ENCODE measurements at regions not wholly inside any gene's neighbourhood (a gene's known extent, or its start where the extent isn't known, plus 50 kb on each side); places are given as distances from the start of the nearest gene placed in this dataset.

- Histone ChIP-seq H3K27ac (no peak overlapping the region), H3K27me3 (no peaks in the 10 kb centered on the region), H3K4me3 (no peak overlapping the region), H3K9me3 (no peaks in the 10 kb centered on the region), H3K36me3 (no peaks in the 10 kb centered on the region), H3K4me1 (no peaks in the 10 kb centered on the region)
- intact Hi-C loops (cut with DNase I), result no loop called here
- DNase-seq, result no peak
- TF ChIP-seq POLR2A (IDR thresholded peaks at IDR 0.05), result no peak
- TF ChIP-seq, protein P1, sequence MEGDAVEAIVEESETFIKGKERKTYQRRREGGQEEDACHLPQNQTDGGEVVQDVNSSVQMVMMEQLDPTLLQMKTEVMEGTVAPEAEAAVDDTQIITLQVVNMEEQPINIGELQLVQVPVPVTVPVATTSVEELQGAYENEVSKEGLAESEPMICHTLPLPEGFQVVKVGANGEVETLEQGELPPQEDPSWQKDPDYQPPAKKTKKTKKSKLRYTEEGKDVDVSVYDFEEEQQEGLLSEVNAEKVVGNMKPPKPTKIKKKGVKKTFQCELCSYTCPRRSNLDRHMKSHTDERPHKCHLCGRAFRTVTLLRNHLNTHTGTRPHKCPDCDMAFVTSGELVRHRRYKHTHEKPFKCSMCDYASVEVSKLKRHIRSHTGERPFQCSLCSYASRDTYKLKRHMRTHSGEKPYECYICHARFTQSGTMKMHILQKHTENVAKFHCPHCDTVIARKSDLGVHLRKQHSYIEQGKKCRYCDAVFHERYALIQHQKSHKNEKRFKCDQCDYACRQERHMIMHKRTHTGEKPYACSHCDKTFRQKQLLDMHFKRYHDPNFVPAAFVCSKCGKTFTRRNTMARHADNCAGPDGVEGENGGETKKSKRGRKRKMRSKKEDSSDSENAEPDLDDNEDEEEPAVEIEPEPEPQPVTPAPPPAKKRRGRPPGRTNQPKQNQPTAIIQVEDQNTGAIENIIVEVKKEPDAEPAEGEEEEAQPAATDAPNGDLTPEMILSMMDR (IDR thresholded peaks at IDR 0.05), result no peak
- 80 to 86% methylated on average over 6 of the region's 6 CpGs for WGBS, 2 donors
Measured at GRCh38 chr3:24663406-24663805, 168.8 kb upstream of the THRB start.

DNA sequence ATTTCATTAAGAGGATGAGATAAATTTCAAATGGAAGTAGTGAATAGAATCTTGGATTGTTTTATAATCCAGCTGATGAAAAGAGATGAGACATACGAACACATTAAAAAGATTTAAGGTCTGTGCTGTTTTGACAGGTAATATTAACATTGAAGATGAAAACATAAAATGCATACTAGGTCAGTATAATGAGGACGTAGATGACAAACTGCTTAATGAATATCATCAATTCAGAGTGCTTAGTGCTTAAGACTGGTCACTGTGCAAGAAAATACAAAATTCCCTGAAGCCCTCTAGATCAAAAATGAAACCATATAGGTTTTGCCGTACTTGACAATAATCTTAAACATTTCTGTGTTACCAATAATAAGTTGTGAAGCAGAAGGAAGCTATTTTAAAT is 173.4 kb upstream of the THRB start:
- Histone ChIP-seq H3K27ac (no peak overlapping the region), H3K4me3 (no peak overlapping the region), H3K36me3 (no peaks in the 10 kb centered on the region), H3K27me3 (no peaks in the 10 kb centered on the region), H3K4me1 (no peaks in the 10 kb centered on the region), H3K9me3 (no peaks in the 10 kb centered on the region)
- intact Hi-C loops (cut with DNase I), result no loop called here
- WGBS, 2 donors, result 82 to 89% methylated on average over 3 of the region's 3 CpGs
- DNase-seq, result no peak
- no peak for TF ChIP-seq POLR2A (IDR thresholded peaks at IDR 0.05)

GRCh38 chr3:24670871-24671270 is 176.2 kb upstream of the THRB start:
- WGBS, 2 donors, result 83 to 84% methylated on average over 3 of the region's 3 CpGs
- no peak for TF ChIP-seq POLR2A (IDR thresholded peaks at IDR 0.05)
- TF ChIP-seq, protein P1 (IDR thresholded peaks at IDR 0.05), result no peak

DNA sequence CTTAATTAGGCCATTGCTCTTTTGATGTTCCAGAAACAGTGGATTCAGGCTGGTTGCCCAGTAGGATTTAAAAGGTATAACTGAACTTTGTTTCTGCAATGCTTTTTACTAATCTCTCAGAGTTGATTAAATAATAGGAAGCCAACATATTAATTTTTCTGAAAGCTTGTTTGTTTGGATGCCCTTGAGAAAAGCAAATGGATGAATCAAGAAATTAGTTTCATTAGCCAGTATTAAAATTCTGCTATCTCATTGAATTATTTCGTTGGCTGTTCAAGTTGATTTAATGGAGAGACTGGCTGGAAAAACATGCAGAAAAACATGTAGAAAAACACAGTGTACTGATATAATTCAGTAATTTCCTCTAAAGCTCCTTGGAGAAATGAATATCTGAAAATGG is 178.9 kb upstream of the THRB start:
- 59 to 64% methylated on average over 1 of the region's 1 CpG for WGBS, 2 donors
- no peaks in the 10 kb centered on the region for H3K27me3 ChIP-seq
- intact Hi-C loops (cut with DNase I), result no loop called here
- DNase-seq, result no peak
- no peak overlapping the region for H3K27ac ChIP-seq
- no peaks in the 10 kb centered on the region for H3K4me1 ChIP-seq
- TF ChIP-seq, protein P1 (IDR thresholded peaks at IDR 0.05), result no peak
- no peak for TF ChIP-seq POLR2A (IDR thresholded peaks at IDR 0.05)
- no peaks in the 10 kb centered on the region for H3K36me3 ChIP-seq
- no peaks in the 10 kb centered on the region for H3K9me3 ChIP-seq
- H3K4me3 ChIP-seq, result no peak overlapping the region

More at GRCh38 chr3:24670871-24671270, 176.2 kb upstream of the THRB start:
- no peak overlapping the region for H3K4me3 ChIP-seq
- H3K4me1 ChIP-seq, result no peaks in the 10 kb centered on the region
- DNase-seq, result no peak
- no peaks in the 10 kb centered on the region for H3K27me3 ChIP-seq
- no peaks in the 10 kb centered on the region for H3K36me3 ChIP-seq
- intact Hi-C loops (cut with DNase I), result no loop called here
- H3K27ac ChIP-seq, result no peak overlapping the region
- H3K9me3 ChIP-seq, result no peaks in the 10 kb centered on the region

- no peak for TF ChIP-seq POLR2A (IDR thresholded peaks at IDR 0.05)
- TF ChIP-seq, protein P1 (IDR thresholded peaks at IDR 0.05), result no peak
- no peaks in the 10 kb centered on the region for H3K36me3 ChIP-seq
- no peak for DNase-seq
- 88 to 89% methylated on average over 2 of the region's 2 CpGs for WGBS, 2 donors
- no peak overlapping the region for H3K4me3 ChIP-seq
- no peaks in the 10 kb centered on the region for H3K9me3 ChIP-seq
- intact Hi-C loops (cut with DNase I), result no loop called here
- no peaks in the 10 kb centered on the region for H3K27me3 ChIP-seq
- H3K4me1 ChIP-seq, result no peaks in the 10 kb centered on the region
- no peak overlapping the region for H3K27ac ChIP-seq
Measured at GRCh38 chr3:24674261-24674660, 179.6 kb upstream of the THRB start.

- TF ChIP-seq POLR2A (IDR thresholded peaks at IDR 0.05), result no peak
- TF ChIP-seq, protein P1 (IDR thresholded peaks at IDR 0.05), result no peak
- DNase-seq, result no peak
- Histone ChIP-seq H3K4me1 (peaks cover 0 to 8% (median under 1%) of the 10 kb centered on the region in 3 donors), H3K9me3 (no peaks in the 10 kb centered on the region), H3K4me3 (no peak overlapping the region), H3K27ac (no peak overlapping the region), H3K36me3 (no peaks in the 10 kb centered on the region), H3K27me3 (no peaks in the 10 kb centered on the region)
- intact Hi-C loops (cut with DNase I), result no loop called here
- 35 to 52% methylated on average over 2 of the region's 2 CpGs for WGBS, 2 donors
Measured at GRCh38 chr3:24678021-24678420, 183.4 kb upstream of the THRB start.
